HG02973 (cell line): ENCODE measurements at regions not wholly inside any gene's neighbourhood (a gene's known extent, or its start where the extent isn't known, plus 50 kb on each side); places are given as distances from the start of the nearest gene placed in this dataset.

Source experiments
- ATAC-seq: cut with Tn5 transposase; IDR thresholded peaks from one replicate; pipeline ENCODE4 v1.9.1; 2021; ENCODE audit warnings: moderate library complexity; ENCODE audit not compliant: unreplicated experiment

- no peak for ATAC-seq
Measured at GRCh38 chr4:13250263-13250662, 233.9 kb downstream of the RAB28 start.

- no peak for ATAC-seq
Measured at GRCh38 chr4:13248621-13249298, 235.4 kb downstream of the RAB28 start.

- ATAC-seq = no peak
Measured at GRCh38 chr4:13246107-13246506, 238.0 kb downstream of the RAB28 start.

DNA sequence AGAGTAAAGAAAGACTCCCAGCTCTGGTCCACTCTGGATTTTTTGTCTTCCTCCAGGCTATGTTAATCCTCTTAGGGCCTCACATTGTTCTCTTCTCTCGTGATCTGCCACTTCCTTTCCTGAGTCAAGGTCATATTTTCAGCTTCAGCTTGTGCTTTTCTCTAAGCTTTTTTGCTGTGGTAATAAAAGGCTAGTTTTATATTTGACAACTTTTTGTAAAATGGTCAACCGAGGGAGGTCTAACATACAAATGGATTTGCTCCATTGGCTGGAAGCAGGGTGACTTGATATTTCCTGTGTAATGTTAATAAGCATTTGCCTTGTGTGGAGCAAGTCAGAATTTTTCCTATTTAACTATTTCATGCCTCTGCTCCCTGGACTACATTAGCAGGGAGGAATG is 239.7 kb downstream of the RAB28 start:
- no peak for ATAC-seq

GRCh38 chr4:13243152-13243551 is 241.0 kb downstream of the RAB28 start:
- no peak for ATAC-seq

DNA sequence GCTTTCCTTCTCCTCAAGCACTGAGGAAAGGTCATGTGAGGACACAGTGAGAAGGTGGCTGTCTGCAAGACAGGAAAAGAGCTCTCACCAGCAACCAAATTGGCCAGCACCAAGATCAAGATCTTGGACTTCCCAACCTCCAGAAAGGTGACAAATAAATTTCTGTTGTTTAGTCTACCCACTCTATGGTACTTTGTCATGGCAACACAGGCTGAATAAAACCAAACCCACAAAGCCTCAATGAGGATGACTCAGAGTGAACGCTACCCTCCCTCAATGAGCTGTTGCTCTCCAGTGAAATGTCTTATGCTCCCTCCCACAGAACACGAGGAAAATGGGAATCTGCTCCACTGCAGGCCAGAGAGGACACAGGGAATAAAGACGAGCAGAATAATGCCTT is 244.1 kb downstream of the RAB28 start:
- ATAC-seq = no peak

DNA sequence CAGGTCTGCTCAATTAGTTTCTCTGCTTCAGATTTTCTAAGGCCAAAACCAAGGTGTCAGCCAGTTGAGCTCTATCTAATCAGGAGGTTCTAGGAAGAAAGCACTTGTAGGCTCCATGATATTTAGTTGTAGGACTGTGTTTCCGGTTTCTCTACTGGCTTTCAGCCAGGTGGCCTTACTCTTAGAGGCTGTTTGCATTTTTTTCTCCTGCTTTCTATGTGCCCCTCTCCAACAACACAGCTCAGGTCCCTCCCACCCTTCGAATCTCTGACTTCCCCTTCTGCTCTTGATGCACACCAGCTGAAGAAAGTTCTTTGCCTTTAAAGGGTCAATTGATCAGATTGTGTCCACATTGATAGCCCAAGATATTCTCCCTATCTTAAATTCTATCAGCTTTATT is 245.2 kb downstream of the RAB28 start:
- no peak for ATAC-seq

DNA sequence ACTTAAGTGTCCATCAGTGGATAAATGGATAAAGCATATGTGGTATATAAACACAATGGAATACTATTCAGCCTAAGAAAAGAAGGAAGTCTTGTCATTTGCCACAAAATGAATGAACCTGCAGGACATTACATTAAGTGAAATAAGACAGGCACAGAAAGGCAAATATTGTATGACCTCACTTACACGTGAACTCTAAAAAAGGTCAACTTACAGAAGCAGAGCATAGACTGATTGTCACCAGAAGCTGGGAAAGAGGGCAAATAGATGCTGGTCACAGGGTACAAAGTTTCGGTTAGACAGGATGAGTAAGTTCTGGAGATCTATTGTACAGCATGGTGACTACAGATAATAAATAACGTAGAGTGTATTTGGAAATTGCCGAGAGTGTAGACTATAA is 247.7 kb downstream of the RAB28 start:
- no peak for ATAC-seq

GRCh38 chr4:13233755-13234154 is 250.4 kb downstream of the RAB28 start:
- no peak for ATAC-seq

- ATAC-seq = no peak
Measured at GRCh38 chr4:13219971-13220370, 264.2 kb downstream of the RAB28 start.

DNA sequence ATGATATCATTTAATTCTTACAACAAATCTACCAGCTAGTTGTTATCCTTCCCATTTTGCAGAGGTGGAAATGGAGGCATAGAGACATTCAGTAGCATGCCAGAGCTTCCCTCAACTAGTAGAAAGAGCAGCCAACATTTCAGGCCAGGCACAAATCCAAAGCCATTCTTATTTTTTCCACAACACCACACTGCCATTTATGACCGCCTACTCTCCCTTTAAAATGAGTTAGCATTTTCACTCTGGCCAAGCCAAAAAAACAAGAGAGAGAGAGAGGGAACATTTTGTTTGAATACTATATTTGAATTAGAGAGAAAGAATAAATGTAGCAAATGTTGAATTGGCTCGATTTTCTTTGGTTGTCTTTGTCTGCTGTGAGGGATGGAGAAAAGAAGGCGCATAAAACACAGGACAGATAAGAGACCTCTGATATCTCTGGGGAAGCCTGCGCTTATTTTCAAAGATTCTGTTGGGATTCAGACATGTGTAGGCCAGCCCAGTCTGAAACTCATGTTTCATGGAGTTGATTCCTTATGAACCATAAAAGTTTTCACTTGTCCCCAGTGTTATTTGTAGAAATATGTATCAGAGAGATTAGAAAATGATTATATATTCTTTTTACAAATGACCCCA is 265.7 kb downstream of the RAB28 start:
- ATAC-seq = no peak

- no peak for ATAC-seq
Measured at GRCh38 chr4:13215560-13215959, 268.6 kb downstream of the RAB28 start.

DNA sequence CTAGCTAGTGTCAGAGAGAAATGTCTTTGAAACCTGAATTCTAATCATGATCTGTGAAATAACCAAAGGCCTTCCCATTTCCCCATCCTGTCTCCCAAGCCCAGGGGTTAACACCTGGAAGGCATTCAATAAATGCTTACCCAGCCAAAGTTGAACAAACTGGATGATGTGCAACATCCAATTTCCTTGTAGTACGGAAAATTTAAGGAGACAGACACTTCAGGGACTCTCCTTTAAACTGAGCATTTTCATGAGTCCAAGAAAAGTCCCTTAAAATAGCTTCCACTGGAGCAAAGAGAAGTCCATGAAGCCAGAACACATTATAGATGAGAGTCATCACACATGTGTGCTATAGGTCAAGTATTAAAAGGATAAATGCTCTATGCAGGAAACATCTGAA is 271.2 kb downstream of the RAB28 start:
- no peak for ATAC-seq

DNA sequence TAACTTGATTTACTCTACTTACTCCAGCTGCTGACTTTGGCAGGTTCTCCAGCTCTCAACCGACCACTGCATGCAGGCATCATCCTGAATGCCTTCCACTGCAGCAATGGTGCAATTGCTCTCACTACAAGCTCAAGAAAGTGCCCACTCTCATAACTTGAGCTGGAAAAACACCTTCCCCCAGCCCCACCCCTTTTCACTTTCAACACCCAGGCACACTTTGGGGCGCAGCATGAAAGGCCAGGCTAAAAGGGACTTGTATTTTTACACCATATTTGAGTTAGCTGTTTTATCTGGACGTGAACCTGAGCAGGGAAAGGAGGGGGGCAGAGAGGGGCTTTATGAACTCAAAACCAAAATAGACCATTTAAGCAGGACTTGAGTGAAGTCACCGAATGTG is 274.5 kb downstream of the RAB28 start:
- ATAC-seq = no peak

- ATAC-seq = no peak
Measured at GRCh38 chr4:13208558-13209193, 275.5 kb downstream of the RAB28 start.

DNA sequence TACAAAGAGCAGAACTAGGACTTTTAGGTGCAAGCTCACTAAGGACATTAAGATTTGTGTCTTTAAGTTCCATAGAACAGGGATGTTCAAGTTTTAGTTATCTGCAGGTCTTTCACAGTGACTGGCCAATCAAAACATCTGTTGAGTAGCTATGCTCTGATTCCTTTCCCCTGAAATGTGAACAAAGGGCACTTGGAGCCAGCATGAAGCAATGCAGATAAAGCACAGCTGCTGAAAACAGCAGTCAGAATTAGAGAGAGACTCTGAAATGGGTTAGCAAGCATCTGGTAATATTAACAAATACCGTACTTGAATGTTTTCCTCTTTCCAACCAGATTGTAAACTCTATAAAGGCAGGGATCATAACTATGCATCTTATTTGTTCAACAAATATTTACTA is 276.9 kb downstream of the RAB28 start:
- no peak for ATAC-seq

- ATAC-seq = no peak
Measured at GRCh38 chr4:13203101-13203500, 281.0 kb downstream of the RAB28 start.

GRCh38 chr4:13202701-13203100 is 281.4 kb downstream of the RAB28 start:
- no peak for ATAC-seq

DNA sequence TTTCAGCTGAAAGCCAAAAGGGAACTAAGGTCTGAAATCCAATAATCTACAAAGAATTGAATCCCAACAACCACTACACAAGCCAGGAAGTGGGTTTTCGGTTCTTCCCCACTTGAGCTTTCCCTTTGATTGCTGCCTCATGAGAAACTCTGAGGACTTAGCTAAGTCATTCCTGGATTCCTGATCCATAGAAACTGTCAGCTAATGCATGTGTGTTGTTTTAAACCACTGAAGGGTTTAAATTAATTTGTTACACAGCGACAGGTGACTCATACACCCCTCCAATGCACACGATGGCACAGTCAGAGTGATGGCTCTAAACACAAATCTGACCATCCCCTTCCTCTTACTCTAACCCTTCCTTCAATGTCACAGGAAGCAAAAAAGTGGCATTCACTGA is 282.9 kb downstream of the RAB28 start:
- ATAC-seq = no peak

- ATAC-seq = no peak
Measured at GRCh38 chr4:13196721-13197120, 287.4 kb downstream of the RAB28 start.

GRCh38 chr4:13193662-13194061 is 290.5 kb downstream of the RAB28 start:
- no peak for ATAC-seq

DNA sequence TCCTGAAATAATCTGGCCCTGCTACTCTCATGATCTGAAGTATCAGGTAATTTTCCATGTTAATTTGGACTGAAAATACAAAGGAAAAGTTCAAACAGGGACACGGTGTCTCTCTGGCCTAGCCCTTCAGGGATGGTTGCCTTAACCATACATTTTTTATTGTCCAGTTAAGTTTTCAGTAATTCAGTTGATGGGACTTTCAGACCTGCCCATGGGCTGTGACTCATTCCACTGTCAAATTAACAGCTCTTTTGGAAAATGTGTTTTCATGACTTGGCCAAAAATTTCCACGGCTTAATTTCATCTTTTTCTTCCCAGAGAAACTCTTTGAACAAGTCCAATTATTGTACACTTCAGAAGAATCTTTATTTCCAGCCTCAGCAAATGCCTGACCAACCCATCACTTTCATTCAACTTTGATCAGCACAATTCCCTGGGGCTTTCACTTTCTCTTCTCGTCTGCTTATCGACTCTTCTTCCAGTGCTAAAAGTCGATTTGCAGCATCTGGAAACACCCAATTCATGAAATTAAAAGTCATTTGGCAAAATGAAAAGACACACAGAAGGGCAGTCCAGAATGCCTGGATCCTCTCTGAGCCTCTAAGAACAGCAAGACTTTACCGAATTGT is 293.9 kb downstream of the RAB28 start:
- no peak for ATAC-seq
